GM21367 (cell line): ENCODE measurements at regions not wholly inside any gene's neighbourhood (a gene's known extent, or its start where the extent isn't known, plus 50 kb on each side); places are given as distances from the start of the nearest gene placed in this dataset.

Experiments
- ATAC-seq: cut with Tn5 transposase; IDR thresholded peaks from one replicate; pipeline ENCODE4 v1.9.1; 2021; ENCODE audit not compliant: unreplicated experiment

GRCh38 chr13:30359991-30360390 lies 52.6 kb upstream of the KATNAL1 start:
- ATAC-seq, result no peak

GRCh38 chr13:30360586-30360985 lies 53.2 kb upstream of the KATNAL1 start:
- ATAC-seq, result no peak

GRCh38 chr13:30362005-30362788 lies 54.8 kb upstream of the KATNAL1 start:
- ATAC-seq, result no peak

GRCh38 chr13:30362869-30363268 lies 55.5 kb upstream of the KATNAL1 start:
- no peak for ATAC-seq

GRCh38 chr13:30363725-30364124 lies 56.4 kb upstream of the KATNAL1 start:
- ATAC-seq, result no peak

GRCh38 chr13:30364133-30364532 lies 56.8 kb upstream of the KATNAL1 start:
- no peak for ATAC-seq

- ATAC-seq, result no peak
These were observed 57.4 kb upstream of the UBE2L5 start for GRCh38 chr13:30364876-30365275.

GRCh38 chr13:30366088-30366487 lies 56.2 kb upstream of the UBE2L5 start:
- no peak for ATAC-seq

- ATAC-seq, result no peak
These were observed 55.0 kb upstream of the UBE2L5 start for GRCh38 chr13:30367296-30367695.

GRCh38 chr13:30370146-30370545 lies 52.1 kb upstream of the UBE2L5 start:
- no peak for ATAC-seq

GRCh38 chr13:30370916-30371521 lies 51.3 kb upstream of the UBE2L5 start:
- ATAC-seq, result no peak

GRCh38 chr13:30371649-30372265 lies 50.5 kb upstream of the UBE2L5 start:
- ATAC-seq, result peak; percentile 55
